ENCODE measurements at regions not wholly inside any gene's neighbourhood (a gene's known extent, or its start where the extent isn't known, plus 50 kb on each side); places are given as distances from the start of the nearest gene placed in this dataset.

GRCh38 chr9:107914151-107914550 is 424.6 kb upstream of the KLF4 start:
- no peak for DNase-seq (ENCODE audit: low spot score)
- Histone ChIP-seq H3K27me3 (no peaks in the 10 kb centered on the region), H3K9me3 (peaks cover 0 to 19% of the 10 kb centered on the region in 2 donors), H3K4me3 (no peak overlapping the region), H3K27ac (no peak overlapping the region), H3K36me3 (no peaks in the 10 kb centered on the region), H3K4me1 (no peaks in the 10 kb centered on the region)
- no peak for TF ChIP-seq CTCF (IDR thresholded peaks at IDR 0.05)

GRCh38 chr9:107907715-107908114 is 418.1 kb upstream of the KLF4 start:
- Histone ChIP-seq H3K36me3 (no peaks in the 10 kb centered on the region), H3K27ac (no peak overlapping the region), H3K27me3 (no peaks in the 10 kb centered on the region), H3K4me3 (no peak overlapping the region), H3K4me1 (no peaks in the 10 kb centered on the region), H3K9me3 (peaks cover 0 to 8% of the 10 kb centered on the region in 2 donors)
- DNase-seq (ENCODE audit: low spot score) = no peak
- no peak for TF ChIP-seq CTCF (IDR thresholded peaks at IDR 0.05)

GRCh38 chr9:107907255-107907654 is 417.7 kb upstream of the KLF4 start:
- no peak for DNase-seq (ENCODE audit: low spot score)
- H3K27me3 ChIP-seq = no peaks in the 10 kb centered on the region

GRCh38 chr9:107906074-107906473 is 416.5 kb upstream of the KLF4 start:
- no peak for TF ChIP-seq CTCF (IDR thresholded peaks at IDR 0.05)
- H3K27me3 ChIP-seq = no peaks in the 10 kb centered on the region
- no peaks in the 10 kb centered on the region for H3K9me3 ChIP-seq
- no peak for DNase-seq (ENCODE audit: low spot score)
- no peak overlapping the region for H3K27ac ChIP-seq
- H3K36me3 ChIP-seq = no peaks in the 10 kb centered on the region
- no peak overlapping the region for H3K4me3 ChIP-seq
- H3K4me1 ChIP-seq = no peaks in the 10 kb centered on the region

More at GRCh38 chr9:107907255-107907654, 417.7 kb upstream of the KLF4 start:
- H3K9me3 ChIP-seq = peaks cover 0 to 4% of the 10 kb centered on the region in 2 donors
- no peaks in the 10 kb centered on the region for H3K36me3 ChIP-seq
- no peak for TF ChIP-seq CTCF (IDR thresholded peaks at IDR 0.05)
- no peak overlapping the region for H3K27ac ChIP-seq
- no peaks in the 10 kb centered on the region for H3K4me1 ChIP-seq
- no peak overlapping the region for H3K4me3 ChIP-seq

- no peak for DNase-seq (ENCODE audit: low spot score)
- Histone ChIP-seq H3K36me3 (no peaks in the 10 kb centered on the region), H3K27me3 (no peaks in the 10 kb centered on the region), H3K4me3 (no peak overlapping the region), H3K9me3 (no peaks in the 10 kb centered on the region), H3K27ac (no peak overlapping the region), H3K4me1 (no peaks in the 10 kb centered on the region)
- TF ChIP-seq CTCF (IDR thresholded peaks at IDR 0.05) = no peak
Measured at GRCh38 chr9:107905308-107906020, 415.9 kb upstream of the KLF4 start.

- no peak for DNase-seq (ENCODE audit: low spot score)
- no peak for TF ChIP-seq CTCF (IDR thresholded peaks at IDR 0.05)
- Histone ChIP-seq H3K27me3 (no peaks in the 10 kb centered on the region), H3K4me3 (no peak overlapping the region), H3K4me1 (no peaks in the 10 kb centered on the region), H3K27ac (no peak overlapping the region), H3K36me3 (no peaks in the 10 kb centered on the region), H3K9me3 (no peaks in the 10 kb centered on the region)
Measured at GRCh38 chr9:107899961-107900330, 410.4 kb upstream of the KLF4 start.
